ENCODE measurements at regions not wholly inside any gene's neighbourhood (a gene's known extent, or its start where the extent isn't known, plus 50 kb on each side); places are given as distances from the start of the nearest gene placed in this dataset.

- TF ChIP-seq CTCF (IDR thresholded peaks at IDR 0.05) (no peak), POLR2A (IDR thresholded peaks at IDR 0.05) (no peak)
Measured at GRCh38 chr21:28518630-28519029, 474.0 kb downstream of the LTN1 start.
